ENCODE measurements at regions not wholly inside any gene's neighbourhood (a gene's known extent, or its start where the extent isn't known, plus 50 kb on each side); places are given as distances from the start of the nearest gene placed in this dataset.
"Not testable (repeated sequence)": the region's sequence is repeated elsewhere in the genome, so short reads cannot be mapped to it uniquely, and the experiment has no call there.

GRCh38 chr12:33678221-33678964 is 238.8 kb upstream of the SYT10 start:
- DNase-seq (ENCODE audit: low spot score), result no peak

GRCh38 chr12:33690562-33690961 is 250.9 kb upstream of the SYT10 start:
- DNase-seq (ENCODE audit: low spot score), result no peak

GRCh38 chr12:33703221-33703620 is 263.6 kb upstream of the SYT10 start:
- DNase-seq (ENCODE audit: low spot score), result no peak

GRCh38 chr12:33706927-33707326 is 267.3 kb upstream of the SYT10 start:
- DNase-seq (ENCODE audit: low spot score), result no peak

- no peak for DNase-seq (ENCODE audit: low spot score)
Measured at GRCh38 chr12:33708935-33709334, 269.3 kb upstream of the SYT10 start.

GRCh38 chr12:33710548-33710947 is 270.9 kb upstream of the SYT10 start:
- no peak for DNase-seq (ENCODE audit: low spot score)

GRCh38 chr12:33718631-33719030 is 279.0 kb upstream of the SYT10 start:
- no peak for DNase-seq (ENCODE audit: low spot score)

- DNase-seq (ENCODE audit: low spot score), result no peak
Measured at GRCh38 chr12:33721561-33721960, 281.9 kb upstream of the SYT10 start.

GRCh38 chr12:33724867-33725266 is 285.2 kb upstream of the SYT10 start:
- no peak for DNase-seq (ENCODE audit: low spot score)

- no peak for DNase-seq (ENCODE audit: low spot score)
Measured at GRCh38 chr12:33734871-33735270, 287.4 kb upstream of the ALG10 start.

GRCh38 chr12:33752854-33753253 is 269.4 kb upstream of the ALG10 start:
- DNase-seq (ENCODE audit: low spot score), result no peak

GRCh38 chr12:33757701-33758100 is 264.6 kb upstream of the ALG10 start:
- no peak for DNase-seq (ENCODE audit: low spot score)

GRCh38 chr12:33759279-33759678 is 263.0 kb upstream of the ALG10 start:
- DNase-seq (ENCODE audit: low spot score), result no peak

GRCh38 chr12:33763331-33763730 is 259.0 kb upstream of the ALG10 start:
- no peak for DNase-seq (ENCODE audit: low spot score)

GRCh38 chr12:33770652-33771051 is 251.6 kb upstream of the ALG10 start:
- no peak for DNase-seq (ENCODE audit: low spot score)

- no peak for DNase-seq (ENCODE audit: low spot score)
Measured at GRCh38 chr12:33771889-33772288, 250.4 kb upstream of the ALG10 start.

- DNase-seq (ENCODE audit: low spot score), result not testable (repeated sequence)
Measured at GRCh38 chr12:33773091-33773490, 249.2 kb upstream of the ALG10 start.

- DNase-seq (ENCODE audit: low spot score), result no peak
Measured at GRCh38 chr12:33786532-33786931, 235.8 kb upstream of the ALG10 start.

GRCh38 chr12:33794954-33795353 is 227.3 kb upstream of the ALG10 start:
- no peak for DNase-seq (ENCODE audit: low spot score)

GRCh38 chr12:33795536-33795935 is 226.8 kb upstream of the ALG10 start:
- DNase-seq (ENCODE audit: low spot score), result no peak

GRCh38 chr12:33813536-33813935 is 208.8 kb upstream of the ALG10 start:
- DNase-seq (ENCODE audit: low spot score), result no peak

- no peak for DNase-seq (ENCODE audit: low spot score)
Measured at GRCh38 chr12:33817713-33818112, 204.6 kb upstream of the ALG10 start.

- no peak for DNase-seq (ENCODE audit: low spot score)
Measured at GRCh38 chr12:33818313-33818712, 204.0 kb upstream of the ALG10 start.

- DNase-seq (ENCODE audit: low spot score), result no peak
Measured at GRCh38 chr12:33825442-33825841, 196.9 kb upstream of the ALG10 start.

Measured in GM03348 (cell line).